ENCODE measurements at regions not wholly inside any gene's neighbourhood (a gene's known extent, or its start where the extent isn't known, plus 50 kb on each side); places are given as distances from the start of the nearest gene placed in this dataset.

DNA sequence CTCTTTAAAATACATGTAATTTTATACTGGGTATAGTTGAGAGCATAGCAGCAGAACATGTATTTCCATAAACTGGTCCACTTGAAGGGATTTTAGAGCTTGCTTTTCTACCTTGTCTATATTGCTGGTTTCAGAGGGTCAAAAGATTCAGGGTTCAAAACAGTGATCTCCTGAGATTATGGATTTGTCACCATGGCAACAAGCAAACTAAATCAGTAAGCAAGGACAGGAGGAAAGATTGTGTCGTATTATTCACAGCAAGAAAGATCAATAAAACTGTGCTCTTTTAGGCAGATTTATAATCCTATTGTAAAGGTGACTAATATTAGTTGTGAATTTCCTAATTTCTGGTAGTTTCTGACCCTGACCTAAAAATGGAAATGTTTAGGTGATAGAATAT, 496.4 kb downstream of the LMO7 start:
- ChIA-PET CTCF (no interaction called here), POLR2A (no interaction called here)
- no peak for DNase-seq (ENCODE audit: low read depth, low spot score)
- TF ChIP-seq CTCF (IDR thresholded peaks at IDR 0.05; ENCODE audit: insufficient read depth, low read length, missing control alignments): no peak
- no peak overlapping the region for H3K4me3 ChIP-seq (ENCODE audit: low read depth, low read length)

DNA sequence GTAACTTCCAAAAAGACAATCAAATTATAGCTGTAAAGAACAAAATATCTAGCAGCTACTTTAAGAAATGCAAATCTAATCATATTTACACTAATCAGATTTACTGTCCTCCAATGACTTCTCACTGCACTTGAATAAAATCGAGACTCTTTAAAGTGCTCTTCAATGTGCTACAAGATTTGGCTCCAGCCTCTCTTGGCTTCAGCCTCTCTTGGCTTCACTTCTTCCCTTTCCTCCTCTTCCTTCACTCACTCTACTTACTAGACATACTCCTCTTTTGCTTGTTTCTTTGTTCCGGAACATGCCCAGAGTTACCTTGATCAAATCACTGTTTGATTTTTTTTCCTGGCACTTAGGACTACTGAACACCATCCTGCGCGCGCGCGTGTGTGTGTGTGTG, 495.4 kb downstream of the LMO7 start:
- ChIA-PET CTCF (no interaction called here), POLR2A (no interaction called here)
- no peak overlapping the region for H3K4me3 ChIP-seq (ENCODE audit: low read depth, low read length)
- no peak for TF ChIP-seq CTCF (IDR thresholded peaks at IDR 0.05; ENCODE audit: insufficient read depth, low read length, missing control alignments)
- no peak for DNase-seq (ENCODE audit: low read depth, low spot score)

DNA sequence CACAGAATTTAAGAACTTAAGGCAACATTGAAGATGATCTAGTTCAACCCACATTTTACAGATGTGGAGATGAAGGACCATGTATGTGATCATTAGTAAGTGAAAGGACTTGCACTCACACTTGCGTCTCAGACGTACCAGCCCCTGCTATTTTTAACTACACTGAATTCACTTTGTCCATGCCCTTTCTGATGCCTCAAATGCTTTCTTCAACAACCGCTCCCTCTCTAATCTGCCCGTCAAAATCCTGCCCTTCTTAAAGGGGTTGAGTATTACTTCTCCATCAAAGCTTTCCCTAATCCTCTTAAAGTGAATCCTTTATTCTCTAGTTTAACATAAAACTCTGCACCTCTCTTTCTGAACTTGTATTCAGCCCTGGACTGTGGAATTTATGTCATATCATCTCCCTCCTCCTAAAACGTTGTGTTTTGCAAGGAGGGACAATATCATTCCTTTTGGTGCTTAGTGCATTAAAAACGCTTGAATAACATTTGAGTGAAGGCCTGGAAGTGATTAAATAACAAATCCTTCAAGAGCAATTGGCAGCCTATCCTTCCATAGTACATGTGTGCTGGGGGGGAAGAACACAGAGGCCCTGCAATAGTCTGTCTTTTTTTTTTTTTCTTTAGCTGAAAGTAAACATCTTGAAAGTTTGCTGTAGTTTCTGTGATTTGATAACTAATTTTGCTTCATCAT, 493.3 kb downstream of the LMO7 start:
- no peak for DNase-seq (ENCODE audit: low read depth, low spot score)
- H3K4me3 ChIP-seq (ENCODE audit: low read depth, low read length): no peak overlapping the region
- TF ChIP-seq CTCF (IDR thresholded peaks at IDR 0.05; ENCODE audit: insufficient read depth, low read length, missing control alignments): no peak
- ChIA-PET CTCF (no interaction called here), POLR2A (no interaction called here)

- POLR2A ChIA-PET: no interaction called here
- no peak overlapping the region for H3K4me3 ChIP-seq (ENCODE audit: low read depth, low read length)
- TF ChIP-seq CTCF (IDR thresholded peaks at IDR 0.05; ENCODE audit: insufficient read depth, low read length, missing control alignments): no peak
- CTCF ChIA-PET: no interaction called here
- DNase-seq (ENCODE audit: low read depth, low spot score): no peak
These were observed 491.8 kb downstream of the LMO7 start for GRCh38 chr13:76127922-76128321.

DNA sequence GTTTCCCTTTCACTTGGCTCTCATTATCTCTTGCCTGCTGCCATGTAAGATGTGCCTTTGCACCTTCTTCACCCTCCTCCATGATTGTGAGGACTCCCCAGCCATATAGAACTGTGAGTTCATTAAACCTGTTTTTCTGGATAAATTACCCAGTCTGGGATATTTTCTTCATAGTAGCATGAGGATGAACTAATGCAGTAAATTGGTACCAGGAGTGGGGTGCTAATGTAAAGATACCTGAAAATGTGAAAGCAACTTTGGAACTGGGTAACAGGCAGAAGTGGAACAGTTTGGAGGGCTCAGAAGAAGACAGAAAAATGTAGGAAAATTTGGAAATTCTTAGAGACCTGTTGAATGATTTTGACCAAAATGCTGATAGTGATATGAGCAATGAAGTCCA, 487.4 kb downstream of the LMO7 start:
- H3K4me3 ChIP-seq (ENCODE audit: low read depth, low read length): no peak overlapping the region
- POLR2A ChIA-PET: no interaction called here
- no peak for DNase-seq (ENCODE audit: low read depth, low spot score)
- CTCF ChIA-PET: no interaction called here
- TF ChIP-seq CTCF (IDR thresholded peaks at IDR 0.05; ENCODE audit: insufficient read depth, low read length, missing control alignments): no peak

GRCh38 chr13:76116751-76117360, 480.7 kb downstream of the LMO7 start:
- no peak for DNase-seq (ENCODE audit: low read depth, low spot score)
- TF ChIP-seq CTCF (IDR thresholded peaks at IDR 0.05; ENCODE audit: insufficient read depth, low read length, missing control alignments): no peak
- ChIA-PET POLR2A (no interaction called here), CTCF (no interaction called here)
- H3K4me3 ChIP-seq (ENCODE audit: low read depth, low read length): no peak overlapping the region

Data from AG04449 (cell line).